ENCODE measurements at regions not wholly inside any gene's neighbourhood (a gene's known extent, or its start where the extent isn't known, plus 50 kb on each side); places are given as distances from the start of the nearest gene placed in this dataset.

- Histone ChIP-seq H3K36me3 (ENCODE audit: control insufficient read depth, insufficient read depth, low read length) (no peaks in the 10 kb centered on the region), H3K4me3 (ENCODE audit: low read depth, low read length) (no peak overlapping the region), H3K27me3 (ENCODE audit: control insufficient read depth, insufficient read depth, low read length) (no peaks in the 10 kb centered on the region)
- TF ChIP-seq, protein P1, sequence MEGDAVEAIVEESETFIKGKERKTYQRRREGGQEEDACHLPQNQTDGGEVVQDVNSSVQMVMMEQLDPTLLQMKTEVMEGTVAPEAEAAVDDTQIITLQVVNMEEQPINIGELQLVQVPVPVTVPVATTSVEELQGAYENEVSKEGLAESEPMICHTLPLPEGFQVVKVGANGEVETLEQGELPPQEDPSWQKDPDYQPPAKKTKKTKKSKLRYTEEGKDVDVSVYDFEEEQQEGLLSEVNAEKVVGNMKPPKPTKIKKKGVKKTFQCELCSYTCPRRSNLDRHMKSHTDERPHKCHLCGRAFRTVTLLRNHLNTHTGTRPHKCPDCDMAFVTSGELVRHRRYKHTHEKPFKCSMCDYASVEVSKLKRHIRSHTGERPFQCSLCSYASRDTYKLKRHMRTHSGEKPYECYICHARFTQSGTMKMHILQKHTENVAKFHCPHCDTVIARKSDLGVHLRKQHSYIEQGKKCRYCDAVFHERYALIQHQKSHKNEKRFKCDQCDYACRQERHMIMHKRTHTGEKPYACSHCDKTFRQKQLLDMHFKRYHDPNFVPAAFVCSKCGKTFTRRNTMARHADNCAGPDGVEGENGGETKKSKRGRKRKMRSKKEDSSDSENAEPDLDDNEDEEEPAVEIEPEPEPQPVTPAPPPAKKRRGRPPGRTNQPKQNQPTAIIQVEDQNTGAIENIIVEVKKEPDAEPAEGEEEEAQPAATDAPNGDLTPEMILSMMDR (IDR thresholded peaks at IDR 0.05; ENCODE audit: insufficient read depth, low read depth, low read length) = no peak
- ChIA-PET POLR2A (no interaction called here), CTCF (no interaction called here)
- DNase-seq (ENCODE audit: low read depth) = no peak
These were observed 198.0 kb upstream of the MPHOSPH6 start for GRCh38 chr16:82368041-82368440.

- POLR2A ChIA-PET = no interaction called here
- TF ChIP-seq, protein P1 (IDR thresholded peaks at IDR 0.05; ENCODE audit: insufficient read depth, low read depth, low read length) = no peak
- DNase-seq (ENCODE audit: low read depth) = no peak
- Histone ChIP-seq H3K27me3 (ENCODE audit: control insufficient read depth, insufficient read depth, low read length) (no peaks in the 10 kb centered on the region), H3K36me3 (ENCODE audit: control insufficient read depth, insufficient read depth, low read length) (no peaks in the 10 kb centered on the region), H3K4me3 (ENCODE audit: low read depth, low read length) (no peak overlapping the region)
- CTCF ChIA-PET = no interaction called here
These were observed 196.4 kb upstream of the MPHOSPH6 start for GRCh38 chr16:82366462-82366861.

DNA sequence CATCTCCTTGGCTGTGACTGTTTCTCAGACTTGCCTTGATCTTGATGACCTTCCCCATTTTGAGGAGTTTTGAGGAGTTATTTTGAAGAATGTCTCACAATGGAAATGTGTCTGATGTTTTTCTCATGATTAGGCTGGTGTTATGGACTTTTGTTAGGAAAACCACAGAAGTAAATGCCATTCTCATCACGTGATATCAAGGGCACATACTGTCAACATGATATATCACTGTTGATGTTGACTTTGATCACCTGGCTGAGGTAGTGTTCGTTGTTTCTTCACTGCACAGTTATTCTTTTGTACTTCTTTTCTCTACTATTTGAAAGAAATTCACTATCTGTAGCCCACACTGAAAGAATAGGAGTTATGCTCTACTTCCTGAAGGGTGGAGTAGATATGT is 194.7 kb upstream of the MPHOSPH6 start:
- H3K27me3 ChIP-seq (ENCODE audit: control insufficient read depth, insufficient read depth, low read length) = no peaks in the 10 kb centered on the region
- H3K4me3 ChIP-seq (ENCODE audit: low read depth, low read length) = no peak overlapping the region
- ChIA-PET CTCF (no interaction called here), POLR2A (no interaction called here)
- TF ChIP-seq, protein P1 (IDR thresholded peaks at IDR 0.05; ENCODE audit: insufficient read depth, low read depth, low read length) = no peak
- no peak for DNase-seq (ENCODE audit: low read depth)
- H3K36me3 ChIP-seq (ENCODE audit: control insufficient read depth, insufficient read depth, low read length) = no peaks in the 10 kb centered on the region

DNA sequence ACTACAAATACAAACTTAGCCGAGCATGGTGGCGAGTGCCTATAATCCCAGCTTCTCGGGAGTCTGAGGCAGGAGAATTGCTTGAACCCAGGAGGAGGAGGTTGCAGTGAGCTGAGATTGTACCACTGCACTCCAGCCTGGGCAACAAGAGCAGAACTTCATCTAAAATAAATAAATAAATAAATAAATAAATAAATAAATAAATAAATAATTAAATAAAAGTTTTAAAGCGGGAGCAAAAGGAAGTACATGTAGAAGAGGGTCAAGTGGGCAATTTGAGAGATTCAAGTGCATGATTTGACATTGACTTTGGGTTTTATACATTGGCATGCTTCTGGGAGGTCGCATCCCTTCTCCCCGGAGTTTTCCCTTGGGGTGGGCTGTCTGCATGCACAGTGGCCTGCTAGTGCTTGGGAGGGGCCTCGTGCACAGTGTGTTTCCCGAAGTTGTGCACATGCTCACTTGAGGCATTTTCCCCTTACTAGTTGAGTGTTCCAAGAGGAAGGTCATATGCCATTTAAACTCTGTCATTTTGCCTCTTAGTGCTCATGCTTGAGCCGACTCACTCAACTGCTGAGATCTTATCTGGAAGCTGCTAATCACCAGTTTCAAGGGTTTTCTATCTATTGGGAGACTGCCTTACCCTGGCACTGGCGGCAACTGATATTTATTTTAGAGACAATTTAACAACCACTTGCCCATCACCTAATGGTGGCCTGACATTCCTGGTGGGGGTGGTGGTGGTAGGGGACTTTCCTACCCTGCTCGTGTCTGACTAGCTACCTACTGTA is 193.2 kb upstream of the MPHOSPH6 start:
- Histone ChIP-seq H3K27me3 (ENCODE audit: control insufficient read depth, insufficient read depth, low read length) (no peaks in the 10 kb centered on the region), H3K36me3 (ENCODE audit: control insufficient read depth, insufficient read depth, low read length) (no peaks in the 10 kb centered on the region), H3K4me3 (ENCODE audit: low read depth, low read length) (no peak overlapping the region)
- ChIA-PET CTCF (no interaction called here), POLR2A (no interaction called here)
- no peak for DNase-seq (ENCODE audit: low read depth)
- TF ChIP-seq, protein P1 (IDR thresholded peaks at IDR 0.05; ENCODE audit: insufficient read depth, low read depth, low read length) = no peak

DNA sequence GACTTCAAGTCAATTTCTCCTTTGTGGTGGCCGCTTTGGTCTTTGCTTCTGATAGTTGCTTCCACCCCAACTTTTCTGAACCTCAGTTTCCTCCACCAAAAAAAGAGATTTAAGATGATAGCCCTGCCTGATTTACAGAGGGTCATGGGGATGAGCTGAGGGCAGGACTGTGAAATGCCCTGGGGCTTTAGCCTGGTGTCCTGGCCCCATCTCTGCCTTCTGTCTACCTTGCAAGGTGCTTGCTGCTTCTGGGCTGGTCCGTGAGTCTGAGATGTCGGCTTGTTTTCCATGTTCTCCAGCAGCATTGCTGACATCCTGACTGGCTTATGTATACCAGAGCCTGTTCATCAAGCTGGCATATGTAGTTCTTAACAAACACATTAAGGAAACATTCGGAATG is 191.9 kb upstream of the MPHOSPH6 start:
- Histone ChIP-seq H3K36me3 (ENCODE audit: control insufficient read depth, insufficient read depth, low read length) (no peaks in the 10 kb centered on the region), H3K27me3 (ENCODE audit: control insufficient read depth, insufficient read depth, low read length) (no peaks in the 10 kb centered on the region), H3K4me3 (ENCODE audit: low read depth, low read length) (no peak overlapping the region)
- DNase-seq (ENCODE audit: low read depth) = no peak
- CTCF ChIA-PET = no interaction called here
- POLR2A ChIA-PET = no interaction called here
- TF ChIP-seq, protein P1 (IDR thresholded peaks at IDR 0.05; ENCODE audit: insufficient read depth, low read depth, low read length) = no peak

All from BJ (cell line).